GM21515 (cell line): ENCODE measurements at regions not wholly inside any gene's neighbourhood (a gene's known extent, or its start where the extent isn't known, plus 50 kb on each side); places are given as distances from the start of the nearest gene placed in this dataset.
"Not testable (repeated sequence)": the region's sequence is repeated elsewhere in the genome, so short reads cannot be mapped to it uniquely, and the experiment has no call there.

ENCODE experiments used
- ATAC-seq: cut with Tn5 transposase; IDR thresholded peaks from one replicate; pipeline ENCODE4 v1.9.1; 2021; ENCODE audit not compliant: unreplicated experiment

DNA sequence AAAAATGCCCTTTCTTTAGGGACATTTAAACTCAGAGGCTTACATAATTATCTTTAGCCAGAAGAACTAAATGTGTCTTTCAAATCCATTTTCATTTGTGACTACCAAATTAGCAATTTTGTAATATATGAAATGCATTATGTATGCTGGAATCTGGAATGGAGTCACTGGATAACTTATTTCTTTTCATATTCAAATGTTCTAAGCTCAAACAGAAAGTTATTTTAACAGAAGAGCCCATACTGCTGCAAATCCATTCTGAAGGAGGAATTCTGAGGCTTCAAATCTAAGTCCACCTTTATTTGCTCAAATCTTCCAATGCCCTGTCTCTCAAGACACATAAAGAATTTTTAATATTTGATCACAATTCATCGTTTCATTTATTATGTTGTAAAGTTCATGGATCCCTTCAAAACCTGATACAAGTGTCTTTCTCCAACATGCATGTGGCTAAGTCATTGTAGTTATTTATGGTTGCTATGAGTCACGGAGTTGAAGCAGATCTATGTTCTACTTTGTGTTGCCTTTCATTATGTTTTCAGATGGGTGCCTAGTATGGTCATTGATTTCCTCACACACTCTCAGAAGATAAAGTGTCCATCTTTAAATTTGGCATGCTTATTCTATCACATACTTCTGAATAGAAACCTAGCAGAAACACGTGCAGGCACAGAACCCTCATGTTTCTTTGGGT is 214.8 kb upstream of the GCFC2 start:
- no peak for ATAC-seq

DNA sequence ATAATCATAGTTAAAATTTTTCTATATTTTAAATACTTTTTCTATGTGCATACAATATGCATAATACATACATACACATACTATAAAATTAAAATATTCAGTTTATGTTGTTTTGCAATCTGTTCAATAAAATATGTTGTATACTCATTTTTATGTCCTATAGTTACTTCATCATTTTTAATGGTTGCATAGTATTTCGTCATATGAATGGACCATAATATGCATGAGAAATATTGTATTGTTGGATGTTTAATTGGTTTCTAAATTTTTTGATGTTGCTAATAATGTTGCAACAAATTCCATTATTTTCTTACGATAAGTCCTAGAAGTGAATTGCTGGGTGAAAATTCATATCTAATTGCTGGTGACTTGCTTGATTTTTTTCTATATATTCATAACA is 211.5 kb upstream of the GCFC2 start:
- no peak for ATAC-seq

GRCh38 chr2:75920859-75921551 is 210.3 kb upstream of the GCFC2 start:
- ATAC-seq, result no peak

DNA sequence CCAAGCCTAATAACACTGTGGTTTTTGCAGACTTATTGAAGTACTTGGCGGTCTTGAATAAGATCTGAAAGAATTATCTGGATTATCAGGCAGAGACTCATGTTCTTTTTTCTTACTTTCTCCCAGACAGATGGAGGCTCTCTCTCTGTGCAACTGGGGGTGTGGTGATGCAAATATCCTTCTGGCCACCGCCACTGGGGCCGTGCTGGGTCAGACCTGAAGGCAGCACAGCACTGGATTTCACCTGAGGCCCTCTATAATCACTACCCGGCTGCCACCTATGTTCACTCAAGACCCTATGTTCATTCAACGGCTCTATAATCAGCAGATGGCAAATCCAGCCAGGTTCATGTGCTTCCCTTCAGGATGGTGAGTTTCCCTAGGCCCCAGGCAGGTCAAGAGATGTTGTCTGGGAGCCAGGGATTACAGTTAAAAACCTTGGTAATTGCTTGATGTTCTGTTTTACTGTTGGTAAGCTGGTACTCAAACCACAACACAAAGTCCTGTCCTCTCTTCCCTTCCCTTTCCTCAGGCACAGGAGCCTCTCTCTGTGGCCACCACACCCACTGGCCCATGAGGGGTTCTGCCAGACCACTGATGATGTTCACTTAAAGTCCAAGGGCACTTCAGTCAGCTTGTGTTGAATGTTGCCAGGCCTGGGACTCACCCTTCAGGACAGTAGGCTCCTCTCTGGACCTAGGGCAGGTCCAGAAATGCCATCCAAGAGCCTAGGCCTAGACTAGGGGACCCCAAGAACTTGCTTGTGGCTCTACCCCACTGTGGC is 205.3 kb upstream of the GCFC2 start:
- ATAC-seq, result no peak

DNA sequence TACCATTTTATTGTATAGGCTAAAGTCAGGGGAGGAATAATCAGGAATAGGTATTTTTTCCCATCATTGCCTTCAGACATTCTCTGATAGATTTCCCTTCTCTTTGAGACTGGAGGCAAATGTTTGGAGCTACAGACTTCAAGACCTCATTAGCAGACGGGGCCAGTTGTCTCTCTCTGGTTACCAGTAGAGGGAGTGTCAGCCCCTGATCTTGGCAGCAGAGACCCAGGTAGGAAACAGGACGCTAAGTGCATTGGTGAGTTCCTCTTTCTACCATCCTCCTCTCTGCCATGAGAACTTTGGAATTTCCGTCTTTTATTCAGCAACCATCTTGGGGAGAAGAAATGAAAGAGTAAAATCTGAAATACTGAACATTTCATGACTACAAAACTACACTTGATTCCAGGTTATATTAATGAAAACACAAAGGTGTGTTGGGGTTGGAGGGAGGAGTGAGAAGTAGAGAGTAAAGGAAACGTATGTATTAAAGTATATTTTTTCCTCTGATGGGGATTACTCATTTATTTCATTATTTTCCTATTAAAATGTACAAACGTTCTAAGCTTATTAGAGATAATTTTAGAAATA is 186.2 kb upstream of the GCFC2 start:
- peak; percentile 85 for ATAC-seq

- no peak for ATAC-seq
These were observed 183.5 kb upstream of the GCFC2 start for GRCh38 chr2:75894170-75894569.

GRCh38 chr2:75892490-75892889 is 181.8 kb upstream of the GCFC2 start:
- no peak for ATAC-seq

DNA sequence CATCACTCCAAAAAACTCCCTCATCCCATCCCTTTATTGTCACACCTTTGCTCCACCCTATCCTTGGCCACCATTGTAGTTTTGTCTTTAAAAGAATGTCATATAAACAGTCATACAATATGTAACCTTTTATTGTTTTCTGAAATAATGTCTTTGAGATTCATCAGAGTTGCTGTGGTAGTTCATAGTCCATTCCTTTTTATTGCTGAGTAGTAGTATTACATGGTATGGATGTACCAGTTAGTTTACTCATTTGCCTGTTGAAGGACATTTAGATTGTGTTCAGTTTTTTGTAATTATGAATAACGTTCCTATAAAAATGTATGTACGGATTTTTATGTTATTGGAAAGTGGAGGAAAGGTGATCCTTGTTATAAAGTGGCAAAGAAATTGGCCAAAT is 171.8 kb upstream of the GCFC2 start:
- ATAC-seq, result no peak

DNA sequence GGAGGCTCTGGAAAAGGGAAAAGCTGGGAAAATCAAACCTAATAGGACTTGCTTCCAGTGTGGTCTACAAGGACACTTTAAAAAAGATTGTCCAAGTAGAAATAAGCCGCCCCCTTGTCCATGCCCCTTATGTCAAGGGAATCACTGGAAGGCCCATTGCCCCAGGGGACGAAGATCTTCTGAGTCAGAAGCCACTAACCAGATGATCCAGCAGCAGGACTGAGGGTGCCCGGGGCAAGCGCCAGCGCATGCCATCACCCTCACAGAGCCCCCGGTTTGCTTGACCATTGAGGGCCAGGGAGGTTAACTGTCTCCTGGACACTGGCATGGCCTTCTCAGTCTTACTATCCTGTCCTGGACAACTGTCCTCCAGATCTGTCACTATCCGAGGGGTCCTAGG is 164.9 kb upstream of the GCFC2 start:
- not testable (repeated sequence) for ATAC-seq

GRCh38 chr2:75871762-75872614 is 161.3 kb upstream of the GCFC2 start:
- not testable (repeated sequence) for ATAC-seq

GRCh38 chr2:75870651-75871137 is 160.0 kb upstream of the GCFC2 start:
- peak; percentile 54 for ATAC-seq

- no peak for ATAC-seq
These were observed 159.4 kb upstream of the GCFC2 start for GRCh38 chr2:75870133-75870532.

DNA sequence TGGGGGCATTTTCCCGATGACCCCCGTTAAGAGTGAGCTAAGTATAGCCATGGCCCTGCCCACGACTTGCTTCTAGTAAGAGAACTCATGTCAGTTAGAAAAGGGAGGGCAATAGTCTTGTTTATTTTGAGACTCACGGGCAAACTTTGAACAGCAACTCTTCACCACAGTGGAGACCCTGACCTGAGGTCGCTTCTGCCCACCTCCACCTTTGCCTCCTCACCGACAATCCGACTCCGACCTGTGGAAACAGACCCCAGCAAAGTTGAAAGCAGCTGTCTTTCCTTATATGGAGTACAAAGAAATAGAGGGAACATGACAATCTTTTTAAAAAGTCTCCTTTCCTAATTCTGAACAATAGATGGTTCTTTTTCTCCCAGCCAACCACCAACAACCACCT is 155.0 kb upstream of the GCFC2 start:
- ATAC-seq, result no peak

DNA sequence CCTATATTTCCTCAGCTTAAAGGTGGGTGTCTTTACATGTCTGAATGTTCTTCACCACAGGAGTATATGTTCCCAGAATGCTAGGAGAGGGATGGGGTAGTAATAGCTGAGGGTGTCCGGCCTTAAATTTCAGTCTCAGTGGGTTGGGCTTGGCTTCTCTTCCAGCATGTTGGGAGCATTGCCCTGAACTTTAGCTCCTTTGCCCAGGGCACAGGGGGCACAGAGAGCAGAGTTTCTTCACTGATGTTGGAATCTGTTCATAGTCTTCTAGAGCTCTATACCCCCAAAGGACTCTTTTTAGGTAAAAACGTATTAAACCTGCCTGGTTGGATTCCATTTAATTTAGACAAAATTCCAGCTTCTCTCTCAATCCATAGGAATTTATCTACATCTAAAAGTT is 154.4 kb upstream of the GCFC2 start:
- no peak for ATAC-seq

DNA sequence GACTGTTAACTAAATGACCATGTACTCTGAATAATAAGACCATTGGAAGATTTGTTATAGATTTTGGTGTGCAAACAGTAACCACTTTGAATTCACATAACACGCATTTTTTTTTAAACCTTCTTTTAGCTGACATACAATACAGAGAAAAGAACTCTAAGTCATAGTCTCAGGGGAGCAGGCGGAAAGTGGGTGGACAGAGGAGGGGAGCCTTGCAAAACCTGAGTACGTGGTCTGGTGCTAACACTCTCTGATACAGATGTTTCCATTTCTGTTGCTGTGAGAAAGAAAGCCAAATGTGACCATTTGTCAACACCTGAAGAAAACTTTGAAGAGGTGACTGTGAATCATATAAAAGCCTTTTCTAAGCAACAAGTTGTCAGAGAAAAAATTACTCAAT is 151.8 kb upstream of the GCFC2 start:
- no peak for ATAC-seq

- ATAC-seq, result no peak
These were observed 142.7 kb upstream of the GCFC2 start for GRCh38 chr2:75853436-75853835.

DNA sequence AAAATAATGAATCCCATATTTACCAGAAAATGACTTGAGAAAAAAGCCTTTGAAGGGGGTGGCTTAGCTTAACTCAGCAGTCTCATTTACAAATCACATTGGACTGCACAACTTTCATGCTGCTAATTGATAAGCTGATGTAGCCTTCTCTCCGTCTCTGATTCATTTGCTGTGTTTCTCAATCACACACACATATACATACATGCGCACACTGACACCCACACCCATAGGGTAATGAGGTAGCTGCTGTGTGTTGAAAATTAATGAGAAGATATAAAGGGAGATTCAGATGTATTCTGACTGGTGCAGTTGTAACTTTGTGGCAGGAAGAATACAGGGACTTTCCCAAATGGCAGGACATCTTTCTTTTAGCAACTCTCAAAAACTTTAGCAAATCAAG is 141.9 kb upstream of the GCFC2 start:
- ATAC-seq, result no peak

DNA sequence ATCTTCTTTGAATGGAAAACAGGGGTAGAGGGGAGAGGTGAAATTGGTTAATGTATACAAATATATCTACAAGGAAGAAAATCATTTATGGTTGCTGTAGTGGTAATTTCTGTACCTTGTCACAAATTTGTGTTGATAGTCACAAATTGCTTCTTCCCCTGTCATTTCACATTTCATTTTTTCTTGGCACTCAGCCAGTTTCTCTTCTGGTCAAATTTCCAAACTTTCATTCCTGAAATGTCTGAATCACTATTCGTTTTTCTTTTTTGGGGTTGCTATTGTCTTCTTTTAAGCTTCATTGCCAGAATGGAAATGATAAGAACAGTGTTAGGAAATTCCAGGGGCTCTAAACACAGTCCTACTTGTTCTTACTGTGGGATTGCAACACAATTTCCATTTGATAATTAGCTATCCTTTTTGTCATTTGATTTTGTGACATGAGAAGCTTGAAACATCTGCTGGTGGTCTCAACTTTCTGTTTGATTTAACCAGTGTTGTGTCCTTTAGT is 136.0 kb upstream of the GCFC2 start:
- ATAC-seq, result no peak

- ATAC-seq, result no peak
These were observed 133.9 kb upstream of the GCFC2 start for GRCh38 chr2:75844651-75845050.

DNA sequence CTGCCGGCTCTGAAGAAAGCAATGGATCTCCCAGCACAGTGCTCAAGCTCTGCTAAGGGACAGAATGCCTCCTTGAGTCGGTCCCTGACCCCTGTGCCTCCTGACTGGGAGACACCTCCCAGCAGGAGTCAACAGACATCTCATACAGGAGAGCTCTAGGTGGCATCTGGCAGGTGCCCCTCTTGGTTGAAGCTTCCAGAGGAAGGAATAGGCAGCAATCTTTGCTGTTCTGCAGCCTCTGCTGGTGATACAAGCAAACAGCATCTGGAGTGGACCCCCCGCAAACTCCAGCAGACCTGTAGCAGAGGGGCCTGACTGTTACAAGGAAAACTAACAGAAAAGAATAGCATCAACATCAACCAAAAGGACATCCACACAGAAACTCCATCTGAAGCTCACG is 123.9 kb upstream of the GCFC2 start:
- ATAC-seq, result not testable (repeated sequence)
